GM12878 (cell line): ENCODE measurements at regions not wholly inside any gene's neighbourhood (a gene's known extent, or its start where the extent isn't known, plus 50 kb on each side); places are given as distances from the start of the nearest gene placed in this dataset.

ENCODE experiments used
- ATAC-seq: fragments of 200-7000 bp; cut with Tn5 transposase; 3 replicates; pipeline ENCODE4 v1.9.1; 2020; ENCODE audit warnings: mild to moderate bottlenecking, moderate library complexity
- BruUV-seq: library from RNA; stranded (reverse); fragments of 400-500 nt; replicated peaks from 2 replicates; lab custom pipeline; 2021; lab: Mats Ljungman, UMichigan
- CTCF ChIA-PET: fragments of 300-600 bp; sonication (Branson Sonifier 250); formaldehyde crosslinking; extraction: SDS; loops from one replicate; lab custom pipeline; 2021; ENCODE audit warnings: inconsistent platforms; lab: Yijun Ruan, JAX
- POLR2A ChIA-PET: fragments of 350-600 bp; formaldehyde crosslinking; extraction: SDS; loops from one replicate; lab custom pipeline; 2021; ENCODE audit warnings: inconsistent platforms; lab: Charles Lee
- RAD21 ChIA-PET: fragments of 300-600 bp; sonication (Branson Sonifier 250); formaldehyde crosslinking; loops from one replicate; lab custom pipeline; 2023; ENCODE audit warnings: antibody characterized with exemption; ENCODE audit not compliant: unreplicated experiment; lab: Charles Lee
- SMC1A ChIA-PET: fragments of 300-600 bp; sonication (Branson Sonifier 250); formaldehyde crosslinking; loops from one replicate; lab custom pipeline; 2023; ENCODE audit not compliant: unreplicated experiment, uncharacterized antibody; lab: Charles Lee
- DNase-seq: peaks from one replicate; pipeline ENCODE4 v3.0.0-alpha.2; 2011; ENCODE audit warnings: low read depth, low spot score
- FAIRE-seq: peaks from 3 replicates; lab custom pipeline; 2011; peaks lifted over from hg19 to GRCh38; lab: Jason Lieb, UNC
- H2AFZ ChIP-seq: 2 replicates; pipeline ENCODE4 v1.6.0; 2011; ENCODE audit warnings: low read depth, low read length, control low read depth; ENCODE audit not compliant: control insufficient read depth
- H3K27ac ChIP-seq: 2 replicates; pipeline ENCODE4 v1.5.1; 2011; ENCODE audit warnings: control low read depth; ENCODE audit not compliant: control insufficient read depth, insufficient read depth
- H3K27me3 ChIP-seq, 2 experiments: replicated peaks in 1 of 2; 2 replicates each; pipeline versions ENCODE4 v1.6.0 to v1.6.1; 2011; ENCODE audit warnings: low read length in 1 of 2; ENCODE audit not compliant: control insufficient read depth in 2 of 2, insufficient read depth in 2 of 2
- H3K36me3 ChIP-seq, 2 experiments: 2 replicates each; pipeline ENCODE4 v1.5.1; 2011; ENCODE audit warnings: low read length in 1 of 2; ENCODE audit not compliant: control insufficient read depth in 2 of 2, insufficient read depth in 2 of 2
- H3K4me1 ChIP-seq: 2 replicates; pipeline ENCODE4 v1.6.1; 2011; ENCODE audit warnings: mild to moderate bottlenecking, low read length, moderate library complexity, mixed read lengths; ENCODE audit not compliant: control insufficient read depth, insufficient read depth
- H3K4me2 ChIP-seq: 2 replicates; pipeline ENCODE4 v1.6.0; 2011; ENCODE audit warnings: control low read depth; ENCODE audit not compliant: control insufficient read depth, insufficient read depth
- H3K4me3 ChIP-seq: fragments of 200-600 bp; sonication (generic); 2 replicates; pipeline ENCODE4 v1.5.1; 2016
- H3K79me2 ChIP-seq: 2 replicates; pipeline ENCODE4 v1.6.0; 2011; ENCODE audit warnings: low read length; ENCODE audit not compliant: control insufficient read depth, insufficient read depth
- H3K9ac ChIP-seq: 2 replicates; pipeline ENCODE4 v1.8.0; 2011; ENCODE audit warnings: low read length, control low read depth, mixed read lengths; ENCODE audit not compliant: control insufficient read depth, insufficient read depth
- H3K9me3 ChIP-seq: replicated peaks from 3 replicates; pipeline ENCODE4 v1.5.1; 2011; ENCODE audit warnings: mild to moderate bottlenecking, low read length; ENCODE audit not compliant: control insufficient read depth, insufficient read depth
- H4K20me1 ChIP-seq: 2 replicates; pipeline ENCODE4 v1.6.0; 2011; ENCODE audit not compliant: control insufficient read depth, insufficient read depth
- NBN ChIP-seq: fragments of 450-650 bp; IDR thresholded peaks from 2 replicates; pipeline ENCODE4 v1.6.1; 2016
- PRDM15 ChIP-seq: fragments of 450-650 bp; formaldehyde crosslinking; IDR thresholded peaks from 2 replicates; pipeline ENCODE4 v1.4.0; 2020; ENCODE audit warnings: mild to moderate bottlenecking, moderate library complexity
- ZZZ3 ChIP-seq: IDR thresholded peaks from 2 replicates; pipeline ENCODE4 v1.6.1; 2011; ENCODE audit warnings: low read depth; ENCODE audit not compliant: control insufficient read depth, insufficient read length
- WGBS: methylation state at CpG from one replicate; pipeline ENCODE4 v1.1.6; 2016; ENCODE audit warnings: low lambda C conversion rate; ENCODE audit not compliant: insufficient replicate concordance, insufficient coverage; ENCODE audit errors: missing lambda C conversion rate; 5-methylcytosine and 5-hydroxymethylcytosine counted together
- in situ Hi-C: fragments of 300-500 bp; cut with MboI; formaldehyde crosslinking; loops from 9 replicates; pipeline ENCODE4 v1.14.3; 2018; ENCODE audit warnings: mixed read lengths
- intact Hi-C: fragments of 100-400 bp; cut with micrococcal nuclease; formaldehyde crosslinking; loops from one replicate; pipeline ENCODE4 v1.14.2; 2022; ENCODE audit not compliant: unreplicated experiment

DNA sequence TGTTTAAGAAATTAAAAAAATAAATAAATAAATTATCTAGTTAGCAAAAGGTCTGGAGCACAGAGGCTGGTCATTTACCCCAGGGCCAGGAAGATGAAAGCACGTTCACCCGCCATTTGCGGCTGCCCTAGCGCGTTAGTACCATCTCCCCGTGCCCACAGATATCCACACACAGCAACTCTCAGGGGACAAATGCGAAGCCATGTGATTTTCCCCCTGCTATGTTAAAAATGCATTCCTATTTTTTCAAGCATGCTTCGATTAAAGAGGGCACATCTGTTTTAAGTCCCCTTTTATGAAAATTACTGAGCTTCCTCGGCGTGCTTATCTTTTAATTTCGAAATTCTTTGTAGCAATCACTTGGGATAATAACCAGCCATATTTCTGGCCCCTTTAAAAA, 56.9 kb upstream of the PIWIL1 start:
- ATAC-seq = no peak
- Histone ChIP-seq H3K4me1 (no peaks in the 10 kb centered on the region), H2AFZ (no peak overlapping the region), H3K36me3 (no peaks in the 10 kb centered on the region), H3K27me3 (no peaks in the 10 kb centered on the region), H4K20me1 (no peaks in the 10 kb centered on the region), H3K4me2 (no peak overlapping the region), H3K9me3 (no peaks in the 10 kb centered on the region; the same call in 2 of the 3 replicates), H3K27ac (no peak overlapping the region), H3K4me3 (no peak overlapping the region), H3K79me2 (no peaks in the 10 kb centered on the region), H3K9ac (no peak overlapping the region)
- FAIRE-seq = no peak
- WGBS = 49% methylated on average over 11 of the region's 11 CpGs
- TF ChIP-seq ZZZ3 = no peak
- TF ChIP-seq PRDM15 (CRISPR knock-in tag) = no peak
- TF ChIP-seq NBN = no peak
- no TSS peak for BruUV-seq
- in situ Hi-C loops (no loop called here), intact Hi-C loops (no loop called here)
- ChIA-PET CTCF (interaction anchor here (0.7 to 1.7 kb wide), 5 partner anchors 9 to 467 kb away, joined by 4 to 6 read pairs (median 4); no protein-coding TSS in a partner anchor), RAD21 (no interaction called here), SMC1A (no interaction called here), POLR2A (no interaction called here)
- DNase-seq = no peak
